A549 (cell line): ENCODE measurements at regions not wholly inside any gene's neighbourhood (a gene's known extent, or its start where the extent isn't known, plus 50 kb on each side); places are given as distances from the start of the nearest gene placed in this dataset.

ENCODE experiments used
- ATAC-seq, 2 experiments: fragments of 200-7000 bp in 1 of 2; fragments of >200 bp in 1 of 2; cut with Nextera tagmentation in 1 of 2; cut with Tn5 transposase in 1 of 2; 3 replicates each; pipeline versions ENCODE4 v1.8.0 to v1.9.1; 2018 to 2020; ENCODE audit warnings: mild to moderate bottlenecking in 1 of 2, moderate library complexity in 1 of 2
- CTCF ChIA-PET: fragments of 300-600 bp; sonication (Branson Sonifier 250); formaldehyde crosslinking; extraction: SDS; loops from one replicate; lab custom pipeline; 2021; ENCODE audit warnings: antibody characterized with exemption, inconsistent platforms; lab: Yijun Ruan, JAX
- POLR2A ChIA-PET: fragments of 350-600 bp; formaldehyde crosslinking; extraction: SDS; loops from one replicate; lab custom pipeline; 2021; ENCODE audit warnings: antibody characterized with exemption, inconsistent platforms; lab: Yijun Ruan, JAX
- DNase-seq, 2 experiments: peaks; one replicate each; pipeline versions ENCODE4 v3.0.0 to v3.0.0-alpha.2; 2011 to 2016; ENCODE audit warnings: low read depth in 1 of 2, low spot score in 1 of 2
- FAIRE-seq: peaks from 2 replicates; lab custom pipeline; 2011; peaks lifted over from hg19 to GRCh38; lab: Jason Lieb, UNC
- H3K27ac ChIP-seq, 2 experiments: fragments of >200 bp; sonication (Bioruptor Twin); formaldehyde crosslinking; 3 replicates each; pipeline ENCODE4 v1.5.1; 2016 to 2017
- H3K4me1 ChIP-seq: fragments of >200 bp; sonication (Bioruptor Twin); formaldehyde crosslinking; 3 replicates; pipeline ENCODE4 v1.6.1; 2016
- H3K4me2 ChIP-seq: fragments of >200 bp; sonication (Bioruptor Twin); formaldehyde crosslinking; 3 replicates; pipeline ENCODE4 v1.6.1; 2016
- H3K4me3 ChIP-seq: fragments of >200 bp; sonication (Bioruptor Twin); formaldehyde crosslinking; 3 replicates; pipeline ENCODE4 v1.5.1; 2016
- H3K9me3 ChIP-seq: fragments of >200 bp; sonication (Bioruptor Twin); formaldehyde crosslinking; 3 replicates; pipeline ENCODE4 v1.6.1; 2016
- BHLHE40 ChIP-seq: IDR thresholded peaks from 2 replicates; pipeline ENCODE4 v1.6.1; 2012; ENCODE audit warnings: low read depth, low read length, inconsistent platforms
- CEBPB ChIP-seq, 2 experiments: fragments of >200 bp in 1 of 2; sonication (Bioruptor Twin) in 1 of 2; formaldehyde crosslinking in 1 of 2; IDR thresholded peaks; 2 replicates each; pipeline ENCODE4 v1.6.1; 2012 to 2016
- ESRRA ChIP-seq: fragments of 150-350 bp; IDR thresholded peaks from 2 replicates; pipeline ENCODE4 v1.6.1; 2014; ENCODE audit warnings: mild to moderate bottlenecking, low read length, borderline replicate concordance
- FOSL2 ChIP-seq, 2 experiments: fragments of 450-650 bp in 1 of 2; fragments of >200 bp in 1 of 2; sonication (Bioruptor Twin) in 1 of 2; formaldehyde crosslinking; IDR thresholded peaks; 2 replicates each; pipeline versions ENCODE4 v1.5.0 to v1.6.1; 2016 to 2020; ENCODE audit warnings: mild to moderate bottlenecking in 1 of 2, moderate library complexity in 1 of 2
- FOXS1 ChIP-seq: fragments of 250-450 bp; sonication (Bioruptor Pico); IDR thresholded peaks from 2 replicates; pipeline ENCODE4 v1.5.0; 2020; ENCODE audit warnings: mild to moderate bottlenecking, moderate library complexity
- HOXB13 ChIP-seq: fragments of 250-450 bp; sonication (Bioruptor Pico); IDR thresholded peaks from 2 replicates; pipeline ENCODE4 v1.5.0; 2020; ENCODE audit warnings: low read depth, mild to moderate bottlenecking, moderate library complexity
- HOXB5 ChIP-seq: fragments of 250-450 bp; sonication (Bioruptor Pico); IDR thresholded peaks from 2 replicates; pipeline ENCODE4 v1.5.0; 2020; ENCODE audit warnings: mild to moderate bottlenecking, moderate library complexity
- JUN ChIP-seq, 2 experiments: fragments of >200 bp; sonication (Bioruptor Twin); formaldehyde crosslinking; IDR thresholded peaks; 2 replicates in 1 of 2; 3 replicates in 1 of 2; pipeline ENCODE4 v1.6.1; 2016 to 2017
- MAFK ChIP-seq: fragments of 450-650 bp; IDR thresholded peaks from 2 replicates; pipeline ENCODE4 v1.6.1; 2014; ENCODE audit not compliant: partially characterized antibody
- POLR2A ChIP-seq: IDR thresholded peaks from 2 replicates; pipeline ENCODE4 v1.6.1; 2012; ENCODE audit warnings: mild to moderate bottlenecking, low read length
- SMC3 ChIP-seq: fragments of >200 bp; sonication (Bioruptor Twin); formaldehyde crosslinking; IDR thresholded peaks from 3 replicates; pipeline ENCODE4 v1.6.1; 2018; ENCODE audit warnings: inconsistent platforms
- TP53 ChIP-seq: fragments of 250-450 bp; sonication (Bioruptor Pico); IDR thresholded peaks from 2 replicates; pipeline ENCODE4 v1.5.0; 2021; ENCODE audit warnings: mild to moderate bottlenecking, moderate library complexity
- ZC3H11A ChIP-seq: fragments of 450-650 bp; IDR thresholded peaks from 2 replicates; pipeline ENCODE4 v1.6.1; 2014; ENCODE audit warnings: antibody characterized with exemption, mild to moderate bottlenecking
- WGBS: methylation state at CpG from one replicate; pipeline ENCODE4 v1.1.6; 2017; ENCODE audit errors: missing lambda C conversion rate; 5-methylcytosine and 5-hydroxymethylcytosine counted together
- TF ChIP-seq, protein P1 (sequence below): fragments of >200 bp; sonication (Bioruptor Twin); formaldehyde crosslinking; IDR thresholded peaks from 3 replicates; pipeline ENCODE4 v1.6.1; 2016
- TF ChIP-seq, protein P2 (sequence below): IDR thresholded peaks from 2 replicates; pipeline ENCODE4 v1.6.1; 2012; ENCODE audit warnings: low read depth, borderline replicate concordance

DNA sequence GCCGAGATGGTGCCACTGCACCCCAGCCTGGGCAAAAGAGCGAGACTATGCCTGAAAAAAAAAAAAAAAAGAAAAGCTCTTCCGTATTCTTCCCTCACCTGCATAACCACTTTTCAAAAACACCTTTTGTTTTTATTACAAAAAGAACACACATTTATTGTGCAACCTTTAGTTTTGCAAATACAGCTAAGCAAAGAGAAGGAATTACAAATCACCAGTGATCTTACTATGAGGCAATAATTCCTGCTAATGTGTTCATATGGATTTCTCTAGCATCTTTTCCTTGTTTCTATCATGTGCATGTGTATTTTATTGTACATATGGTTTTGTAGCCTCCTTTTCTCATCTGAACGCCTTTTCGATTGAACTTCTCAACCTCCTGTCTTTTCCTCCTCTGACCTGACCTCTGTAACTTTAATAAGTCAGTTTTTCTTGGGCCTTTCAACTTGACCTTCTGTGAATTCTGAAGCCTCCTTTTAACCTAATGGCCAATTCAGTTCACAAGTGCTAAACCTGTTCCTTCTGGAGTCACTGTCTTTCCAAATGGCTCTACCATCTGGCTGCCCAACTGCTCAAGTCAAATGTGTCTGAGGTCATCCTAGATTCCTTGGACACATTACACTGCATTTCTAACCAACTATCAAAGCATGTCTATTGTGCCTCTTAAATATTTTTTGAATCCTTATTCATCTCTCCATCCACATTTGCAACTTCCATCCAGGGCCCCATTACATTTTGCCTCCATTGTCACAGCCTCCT is 59.1 kb upstream of the DAPL1 start:
- FAIRE-seq = no peak
- TF ChIP-seq JUN (IDR thresholded peaks at IDR 0.05) (no peak), SMC3 (no peak), TP53 (CRISPR knock-in tag) (no peak), CEBPB (IDR thresholded peaks at IDR 0.05) (peak; percentile 14 to 36; a peak in 1 of 4 replicates)
- TF ChIP-seq, protein P1, sequence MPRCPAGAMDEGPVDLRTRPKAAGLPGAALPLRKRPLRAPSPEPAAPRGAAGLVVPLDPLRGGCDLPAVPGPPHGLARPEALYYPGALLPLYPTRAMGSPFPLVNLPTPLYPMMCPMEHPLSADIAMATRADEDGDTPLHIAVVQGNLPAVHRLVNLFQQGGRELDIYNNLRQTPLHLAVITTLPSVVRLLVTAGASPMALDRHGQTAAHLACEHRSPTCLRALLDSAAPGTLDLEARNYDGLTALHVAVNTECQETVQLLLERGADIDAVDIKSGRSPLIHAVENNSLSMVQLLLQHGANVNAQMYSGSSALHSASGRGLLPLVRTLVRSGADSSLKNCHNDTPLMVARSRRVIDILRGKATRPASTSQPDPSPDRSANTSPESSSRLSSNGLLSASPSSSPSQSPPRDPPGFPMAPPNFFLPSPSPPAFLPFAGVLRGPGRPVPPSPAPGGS = no peak

DNA sequence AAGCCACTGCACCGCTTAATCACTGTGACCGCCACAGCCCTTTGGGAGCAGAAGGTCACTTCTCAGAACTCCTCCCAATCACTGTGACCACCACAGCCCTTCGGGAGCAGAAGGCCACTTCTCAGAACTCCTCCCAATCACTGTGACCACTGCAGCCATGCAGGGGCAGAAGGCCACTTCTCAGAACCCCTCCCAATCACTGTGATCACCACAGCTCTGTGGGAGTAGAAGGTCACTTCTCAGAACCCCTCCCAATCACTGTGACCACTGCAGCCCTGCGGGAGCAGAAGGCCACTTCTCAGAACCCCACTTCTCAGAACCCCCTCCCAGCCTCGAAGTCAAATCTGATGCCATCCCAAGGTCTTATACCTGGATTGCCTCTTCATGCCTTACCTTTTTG is 56.8 kb upstream of the DAPL1 start:
- no peak overlapping the region for H3K27ac ChIP-seq
- ChIA-PET POLR2A (no interaction called here), CTCF (interaction anchor here (1.5 to 11.1 kb wide), 4 partner anchors 7 to 704 kb away, joined by 8 to 99 read pairs (median 12); no protein-coding TSS in a partner anchor)
- TF ChIP-seq ESRRA = no peak
- no peak for TF ChIP-seq FOSL2 (IDR thresholded peaks at IDR 0.05)
- no peak for TF ChIP-seq FOSL2 (CRISPR knock-in tag; IDR thresholded peaks at IDR 0.05)
- no peak for TF ChIP-seq HOXB13
- no peak for ATAC-seq
- no peaks in the 10 kb centered on the region for H3K4me1 ChIP-seq
- DNase-seq = no peak
- no peak for FAIRE-seq
- H3K4me3 ChIP-seq = no peak overlapping the region
- no peak overlapping the region for H3K4me2 ChIP-seq
- no peaks in the 10 kb centered on the region for H3K9me3 ChIP-seq
- 67% methylated on average over 5 of the region's 5 CpGs for WGBS

More for the DNA sequence above, 59.1 kb upstream of the DAPL1 start:
- WGBS = 86% methylated on average over 5 of the region's 5 CpGs
- no peaks in the 10 kb centered on the region for H3K4me1 ChIP-seq
- no peaks in the 10 kb centered on the region for H3K9me3 ChIP-seq
- POLR2A ChIA-PET = interaction anchor here (0.7 kb wide), 1 partner anchor 207 kb away, joined by 10 read pairs; no protein-coding TSS in a partner anchor
- no peak for ATAC-seq
- H3K27ac ChIP-seq = no peak overlapping the region
- no peak overlapping the region for H3K4me3 ChIP-seq
- no peak overlapping the region for H3K4me2 ChIP-seq
- no peak for DNase-seq
- CTCF ChIA-PET = interaction anchor here (0.7 to 5.2 kb wide), 5 partner anchors 10 to 711 kb away, joined by 3 to 39 read pairs (median 3); no protein-coding TSS in a partner anchor

DNA sequence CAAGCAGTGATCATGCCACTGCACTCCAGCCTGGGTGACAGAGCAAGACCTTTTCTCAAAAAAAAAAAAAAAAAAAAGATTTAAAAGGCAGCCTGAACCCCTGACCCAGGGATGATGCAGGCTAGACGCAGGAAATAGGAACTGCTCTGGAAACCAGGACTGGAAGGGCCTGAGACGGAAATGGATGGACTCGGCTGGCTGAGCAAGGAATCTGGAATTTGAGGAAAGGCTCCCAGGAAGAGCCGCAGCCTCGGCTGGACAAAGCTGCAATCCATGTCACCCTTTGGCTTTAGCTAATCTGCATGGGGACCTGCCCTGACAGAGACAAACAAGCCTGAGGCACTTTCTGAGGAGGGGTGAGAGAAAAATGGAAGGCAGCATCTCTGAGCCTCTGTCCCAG is 55.0 kb upstream of the DAPL1 start:
- DNase-seq (no peak), FAIRE-seq (no peak), ATAC-seq (no peak)
- CTCF ChIA-PET = interaction anchor here (3.5 to 11.1 kb wide), 2 partner anchors 14 to 705 kb away, joined by 13 to 99 read pairs; no protein-coding TSS in a partner anchor
- no peak overlapping the region for H3K27ac ChIP-seq
- POLR2A ChIA-PET = no interaction called here
- no peak for TF ChIP-seq HOXB5 (CRISPR knock-in tag)
- no peak for TF ChIP-seq POLR2A
- TF ChIP-seq CEBPB (IDR thresholded peaks at IDR 0.05) = no peak
- no peak for TF ChIP-seq MAFK
- TF ChIP-seq ZC3H11A = no peak
- no peak for TF ChIP-seq FOXS1 (CRISPR knock-in tag)
- TF ChIP-seq BHLHE40 = no peak
- H3K4me3 ChIP-seq = no peak overlapping the region
- whole genome bisulfite sequencing = 73% methylated on average over 5 of the region's 5 CpGs
- no peaks in the 10 kb centered on the region for H3K9me3 ChIP-seq
- H3K4me2 ChIP-seq = no peak overlapping the region
- no peaks in the 10 kb centered on the region for H3K4me1 ChIP-seq

DNA sequence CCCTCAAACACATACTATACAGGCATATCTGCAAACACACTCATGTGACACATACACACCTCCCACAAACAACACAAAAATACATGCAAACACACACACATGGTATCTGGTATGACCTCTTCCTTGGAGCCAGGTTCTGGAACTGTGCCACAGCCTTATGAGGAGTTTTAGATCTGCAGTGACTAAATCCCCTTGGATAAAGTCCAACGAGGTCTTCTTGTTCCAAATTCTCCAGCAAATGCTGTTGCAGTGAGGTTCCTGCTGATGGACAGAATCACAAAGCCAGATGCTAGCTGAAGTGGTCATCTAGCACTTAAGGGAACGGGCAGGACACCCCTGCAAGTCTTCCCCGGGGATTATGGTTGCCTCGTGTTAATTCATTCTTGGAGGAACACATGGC is 54.5 kb upstream of the DAPL1 start:
- no peak for FAIRE-seq
- H3K4me3 ChIP-seq = no peak overlapping the region
- no peak for ATAC-seq
- POLR2A ChIA-PET = no interaction called here
- no peak overlapping the region for H3K4me2 ChIP-seq
- no peaks in the 10 kb centered on the region for H3K4me1 ChIP-seq
- H3K9me3 ChIP-seq = no peaks in the 10 kb centered on the region
- TF ChIP-seq, protein P2, sequence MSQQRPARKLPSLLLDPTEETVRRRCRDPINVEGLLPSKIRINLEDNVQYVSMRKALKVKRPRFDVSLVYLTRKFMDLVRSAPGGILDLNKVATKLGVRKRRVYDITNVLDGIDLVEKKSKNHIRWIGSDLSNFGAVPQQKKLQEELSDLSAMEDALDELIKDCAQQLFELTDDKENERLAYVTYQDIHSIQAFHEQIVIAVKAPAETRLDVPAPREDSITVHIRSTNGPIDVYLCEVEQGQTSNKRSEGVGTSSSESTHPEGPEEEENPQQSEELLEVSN = no peak
- 62% methylated on average over 4 of the region's 4 CpGs for WGBS
- H3K27ac ChIP-seq = no peak overlapping the region
- no peak for DNase-seq
- CTCF ChIA-PET = interaction anchor here (1.3 to 12.1 kb wide), 3 partner anchors 14 to 707 kb away, joined by 5 to 180 read pairs (median 99); no protein-coding TSS in a partner anchor
